GM21515 (cell line): ENCODE measurements at regions not wholly inside any gene's neighbourhood (a gene's known extent, or its start where the extent isn't known, plus 50 kb on each side); places are given as distances from the start of the nearest gene placed in this dataset.

Experiments used
- ATAC-seq: cut with Tn5 transposase; IDR thresholded peaks from one replicate; pipeline ENCODE4 v1.9.1; 2021; ENCODE audit not compliant: unreplicated experiment

DNA sequence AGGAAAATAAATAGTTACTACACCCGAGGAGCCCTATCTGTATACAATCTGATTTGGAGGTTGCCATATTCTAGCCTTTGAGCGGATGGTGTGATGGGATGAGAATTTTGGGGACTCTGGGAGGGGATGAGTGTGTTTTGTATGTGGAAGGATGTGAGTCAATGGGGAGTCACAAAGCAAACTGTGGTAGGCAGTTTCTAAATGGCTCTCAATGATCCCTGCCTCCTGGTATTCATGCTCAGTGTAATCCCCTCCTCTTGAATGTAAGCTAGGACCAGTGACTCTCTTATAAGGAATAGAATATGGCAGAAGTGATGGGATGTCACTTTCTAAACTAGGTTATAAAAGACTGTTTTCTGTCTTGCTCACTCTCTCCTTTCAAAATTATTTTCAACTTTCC, 205.7 kb upstream of the RIOK2 start:
- no peak for ATAC-seq

DNA sequence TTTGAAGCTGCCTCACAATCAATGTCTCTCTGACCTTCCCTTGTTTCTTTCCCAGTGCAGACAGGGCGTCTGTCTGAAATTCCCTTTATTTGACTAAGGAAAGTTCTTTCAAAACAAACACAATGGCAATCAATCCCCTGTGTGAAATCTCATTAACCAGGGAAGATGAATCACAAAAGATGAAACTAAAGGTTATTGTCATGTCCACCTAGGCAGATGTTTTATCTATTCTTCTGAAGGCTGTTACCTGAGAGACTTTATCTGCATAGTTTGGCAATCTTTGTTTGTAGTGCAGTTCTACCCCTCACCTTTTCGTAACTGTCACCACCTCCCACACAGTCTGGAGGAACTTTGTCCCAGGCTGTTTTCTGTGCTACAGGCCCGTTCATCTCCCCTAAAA, 217.5 kb upstream of the RIOK2 start:
- ATAC-seq = no peak

DNA sequence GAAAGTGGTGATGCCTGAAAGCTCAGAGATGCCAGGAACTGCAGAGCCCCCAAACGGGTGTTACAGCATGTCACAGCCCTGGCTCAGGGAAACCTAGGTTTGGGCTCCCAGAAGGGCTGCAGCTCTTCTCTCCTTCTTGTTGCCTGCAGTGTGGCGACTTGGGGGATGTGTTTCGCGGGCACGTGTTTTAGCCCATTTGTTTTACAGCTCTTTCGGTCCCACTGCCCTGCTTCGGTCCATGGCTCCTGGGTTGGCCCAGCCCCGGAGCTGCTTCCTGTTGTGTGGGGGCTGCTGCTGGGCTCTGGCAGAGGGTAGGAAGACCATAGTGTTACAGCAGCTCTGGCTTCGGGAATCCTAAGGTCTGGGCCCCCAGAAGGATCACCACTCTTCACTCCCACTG, 222.9 kb upstream of the RIOK2 start:
- ATAC-seq = no peak

DNA sequence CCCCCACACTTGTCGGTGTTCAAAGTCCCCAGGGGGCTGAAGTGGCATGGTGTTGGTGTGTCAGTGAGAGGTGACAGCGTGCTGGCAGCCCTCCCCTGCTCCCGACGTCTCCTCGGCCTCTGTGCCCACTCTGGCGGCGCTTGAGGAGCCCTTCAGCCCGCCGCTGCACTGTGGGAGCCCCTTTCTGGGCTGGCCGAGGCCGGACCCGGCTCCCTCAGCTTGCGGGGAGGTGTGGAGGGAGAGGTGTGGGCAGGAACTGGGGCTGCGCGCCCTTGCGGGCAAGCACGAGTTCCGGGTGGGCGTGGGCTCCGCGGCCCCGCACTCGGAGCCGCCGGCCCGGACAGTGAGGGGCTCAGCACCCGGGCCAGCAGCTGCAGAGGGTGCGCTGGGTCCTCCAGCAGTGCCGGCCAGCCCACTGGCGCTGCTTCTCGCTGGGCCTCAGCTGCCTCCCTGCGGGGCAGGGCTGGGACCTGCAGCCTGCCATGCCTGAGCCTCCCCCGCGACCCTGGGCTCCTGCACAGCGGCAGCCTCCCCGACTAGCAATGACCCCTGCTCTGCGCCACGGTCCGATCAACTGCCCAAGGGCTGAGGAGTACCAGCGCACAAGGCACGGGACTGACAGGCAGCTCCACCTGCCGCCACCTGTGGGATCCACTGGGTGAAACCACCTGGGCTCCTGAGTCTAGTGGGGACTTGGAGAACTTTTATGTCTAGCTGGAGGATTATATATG, 224.1 kb upstream of the RIOK2 start:
- no peak for ATAC-seq

DNA sequence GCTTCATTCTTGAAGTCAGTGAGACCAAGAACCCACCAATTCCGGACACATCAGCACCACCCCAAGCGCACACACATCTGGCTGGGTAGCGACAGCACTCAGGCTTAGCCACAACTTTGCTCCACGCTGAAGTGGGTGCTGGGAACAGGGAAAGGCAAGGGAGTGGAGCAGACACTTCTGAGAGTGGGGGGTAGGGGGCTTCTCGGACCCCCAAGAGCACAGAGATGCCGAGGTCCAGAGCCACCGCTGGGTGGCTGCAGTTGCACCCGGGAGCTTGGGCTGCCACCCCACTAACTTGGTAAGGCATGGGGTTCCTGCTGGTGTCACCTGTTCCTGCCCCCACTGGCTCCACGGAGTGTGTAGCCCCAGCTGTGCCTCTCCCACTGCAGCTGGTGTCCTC, 225.3 kb upstream of the RIOK2 start:
- ATAC-seq = no peak

DNA sequence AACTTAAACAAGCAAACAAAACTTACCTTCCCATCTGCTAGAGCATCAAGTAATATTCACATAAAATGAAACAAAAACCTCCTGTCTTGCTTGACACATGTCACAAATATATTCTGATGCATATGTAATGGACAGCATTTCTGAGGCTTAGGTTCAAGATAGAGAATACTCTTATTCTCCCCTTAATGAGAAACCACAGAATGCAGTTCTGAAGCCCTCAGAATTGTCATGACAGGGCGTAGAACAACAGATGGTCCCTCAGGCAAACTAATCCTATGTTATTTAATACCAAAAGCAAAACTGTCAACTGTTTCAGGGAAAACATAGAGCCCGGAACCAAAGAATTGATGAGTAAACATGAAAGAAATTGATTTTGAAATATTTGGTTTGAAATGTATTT, 229.9 kb upstream of the RIOK2 start:
- ATAC-seq = no peak

DNA sequence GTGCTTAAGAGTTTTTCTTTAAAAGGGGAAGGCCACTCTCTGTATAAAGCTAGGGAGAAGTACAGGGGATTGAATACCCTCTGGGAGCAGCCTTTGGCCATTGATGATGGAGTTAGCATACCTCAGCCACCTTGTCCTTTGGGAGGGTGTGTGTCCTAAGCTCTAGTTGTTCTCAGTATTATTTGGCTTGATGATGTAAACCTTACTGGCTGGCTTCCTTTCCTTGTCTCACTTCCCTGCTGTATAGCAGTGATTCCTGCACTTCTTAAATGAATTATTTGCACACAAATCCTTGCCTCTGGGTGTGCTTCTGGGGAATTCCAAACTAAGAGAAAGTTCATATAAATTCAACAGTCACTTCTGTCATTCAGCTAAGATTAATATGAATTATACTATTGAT, 234.9 kb upstream of the RIOK2 start:
- ATAC-seq = peak; percentile 17

DNA sequence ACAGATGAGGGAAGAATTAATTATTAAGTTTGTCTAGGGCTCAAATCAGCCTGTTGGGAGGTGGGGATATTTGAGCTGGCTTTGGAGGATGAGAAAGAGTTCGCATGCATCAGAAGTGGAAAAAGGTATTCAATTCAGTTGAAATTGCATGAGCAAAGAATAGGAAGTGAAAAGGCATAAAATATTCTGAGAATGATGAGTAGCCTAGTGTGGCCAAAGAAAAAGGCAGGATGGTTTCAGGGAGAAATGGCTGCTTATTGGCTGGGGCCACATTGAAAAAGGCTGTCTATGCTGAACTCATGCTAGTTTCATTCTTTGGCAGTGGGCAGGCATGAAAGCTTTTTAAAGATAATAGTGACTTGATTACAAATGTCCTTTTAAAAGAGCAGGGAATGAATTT, 235.4 kb upstream of the RIOK2 start:
- ATAC-seq = peak; percentile 65

DNA sequence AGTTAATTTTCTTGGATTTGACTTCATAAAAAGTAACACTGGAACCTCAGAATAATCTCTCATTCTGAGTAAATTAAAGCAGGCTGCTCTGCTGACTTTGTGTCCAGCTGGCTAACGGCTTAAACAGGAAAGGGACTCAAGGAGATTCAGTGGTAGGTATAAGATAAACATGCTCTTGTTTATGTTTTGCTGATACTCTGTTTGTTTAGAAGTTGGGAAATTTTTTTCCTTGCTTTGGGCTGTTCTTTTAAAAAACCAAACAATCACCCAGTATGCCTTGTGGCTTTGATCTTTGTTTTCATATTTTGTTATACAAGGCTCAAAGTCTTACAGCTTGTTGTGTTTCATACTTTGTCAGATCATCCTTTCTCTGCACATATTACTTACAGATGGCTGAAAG, 237.6 kb upstream of the RIOK2 start:
- no peak for ATAC-seq

DNA sequence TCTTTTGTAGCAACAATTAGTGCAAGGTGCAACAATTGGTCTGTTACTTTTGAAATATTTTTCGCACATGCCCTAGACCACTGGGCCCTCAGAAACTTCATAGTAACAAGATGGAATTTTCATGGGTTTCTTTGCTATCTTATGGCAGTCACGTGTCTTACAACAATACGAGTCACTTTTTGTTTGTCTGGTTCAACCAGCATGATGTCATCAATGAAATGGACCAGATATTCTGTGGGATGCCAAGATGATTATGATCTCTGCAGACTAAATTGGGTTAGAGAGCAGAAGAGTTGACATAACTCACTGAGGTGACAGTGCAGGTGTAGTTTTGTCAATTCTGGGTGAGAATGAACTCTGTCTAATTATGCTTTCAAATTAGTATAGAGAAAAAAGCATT, 239.6 kb upstream of the RIOK2 start:
- no peak for ATAC-seq

DNA sequence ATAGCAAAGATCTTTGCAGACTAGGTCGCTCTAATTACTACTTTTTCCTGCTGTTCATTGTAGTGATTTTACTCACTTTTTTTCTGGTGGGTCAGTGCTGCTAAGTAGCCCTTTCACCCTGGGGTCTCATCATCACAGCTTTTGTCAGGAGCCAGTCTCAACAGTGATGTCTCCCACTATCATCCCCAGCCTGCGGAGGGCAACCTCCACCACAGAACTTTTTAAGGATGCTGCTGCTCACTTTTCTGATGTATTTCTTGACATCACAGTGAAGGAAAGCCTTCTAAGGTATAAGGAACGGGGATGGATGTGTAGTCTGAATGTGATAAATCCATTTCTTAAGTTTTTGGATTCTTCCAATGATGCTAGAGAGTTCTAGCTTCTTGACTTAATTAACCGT, 242.5 kb upstream of the RIOK2 start:
- ATAC-seq = peak; percentile 51

DNA sequence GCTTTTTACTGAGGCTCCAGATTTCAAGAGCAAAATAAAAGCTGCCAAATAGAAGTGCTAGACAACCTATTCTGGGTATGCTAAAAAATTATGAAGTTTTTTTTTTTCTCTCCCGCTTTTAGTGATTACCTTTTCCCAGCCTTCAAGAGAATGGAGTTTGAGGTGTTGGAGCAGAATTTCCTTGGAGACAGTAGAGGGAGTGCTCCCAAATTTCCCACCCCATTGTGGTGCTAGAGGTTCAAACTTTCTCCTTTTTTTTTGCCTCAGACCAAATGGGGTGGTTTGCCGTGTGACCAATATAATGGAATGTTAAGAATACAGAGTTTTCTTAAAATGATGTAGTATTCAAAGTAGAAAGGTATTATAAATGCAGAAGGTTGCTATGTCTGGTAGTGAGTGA, 244.2 kb upstream of the RIOK2 start:
- no peak for ATAC-seq

DNA sequence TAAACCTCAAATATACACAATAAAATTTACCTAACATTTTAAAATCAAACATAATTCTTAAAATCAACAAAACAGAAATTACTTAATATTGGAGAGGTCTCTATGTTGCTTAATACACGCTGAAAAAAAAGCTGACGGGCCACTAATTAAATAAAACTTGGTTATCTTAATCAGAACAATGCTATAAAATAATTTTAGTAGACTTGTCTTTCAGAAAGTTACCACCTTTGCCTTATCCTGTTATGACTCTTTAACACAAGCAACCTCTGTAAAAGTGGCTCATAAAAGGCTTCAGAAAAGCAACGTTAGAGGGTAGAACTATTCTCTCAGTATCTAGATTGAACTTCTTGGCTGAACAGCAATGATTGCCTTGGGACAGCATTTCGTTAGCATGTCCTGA, 251.0 kb upstream of the RIOK2 start:
- no peak for ATAC-seq

DNA sequence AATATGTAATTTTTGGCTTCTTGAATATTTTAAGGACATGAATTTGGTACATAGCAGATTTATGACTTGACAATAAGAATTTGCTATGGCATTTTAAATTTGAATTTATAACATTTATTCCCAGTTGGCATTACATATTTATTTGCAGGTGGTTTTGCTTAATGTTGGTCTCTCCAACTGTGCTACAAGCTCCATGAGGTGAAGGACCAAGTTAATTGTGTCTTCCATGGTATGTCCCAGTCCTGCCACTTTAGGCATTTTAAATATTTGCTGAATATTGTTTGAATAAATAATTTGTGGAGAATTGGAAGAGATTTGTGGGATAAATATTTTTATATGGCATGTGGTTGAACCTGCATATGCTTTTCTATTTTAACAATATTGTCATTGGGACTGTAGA, 253.4 kb upstream of the RIOK2 start:
- no peak for ATAC-seq

DNA sequence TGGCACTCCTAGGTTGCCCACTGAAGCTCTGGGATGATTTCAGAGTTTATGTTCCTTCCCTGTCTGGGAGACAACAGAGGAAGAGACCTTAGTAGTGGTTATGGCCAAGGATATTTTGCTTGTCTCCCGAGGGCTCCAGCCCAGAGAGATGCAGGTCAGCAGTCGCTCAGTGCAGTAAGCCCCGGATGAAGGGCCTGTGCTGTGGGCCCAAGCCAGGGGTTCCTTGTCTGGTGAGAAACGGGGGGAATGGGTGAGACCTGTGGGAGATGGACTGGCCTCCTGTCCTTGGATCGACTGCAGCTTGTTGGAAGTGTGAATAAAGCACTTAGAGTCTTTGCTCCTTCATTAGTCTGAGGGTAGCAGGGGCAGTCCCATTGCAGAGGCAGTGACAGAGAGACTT, 260.7 kb upstream of the RIOK2 start:
- ATAC-seq = no peak

DNA sequence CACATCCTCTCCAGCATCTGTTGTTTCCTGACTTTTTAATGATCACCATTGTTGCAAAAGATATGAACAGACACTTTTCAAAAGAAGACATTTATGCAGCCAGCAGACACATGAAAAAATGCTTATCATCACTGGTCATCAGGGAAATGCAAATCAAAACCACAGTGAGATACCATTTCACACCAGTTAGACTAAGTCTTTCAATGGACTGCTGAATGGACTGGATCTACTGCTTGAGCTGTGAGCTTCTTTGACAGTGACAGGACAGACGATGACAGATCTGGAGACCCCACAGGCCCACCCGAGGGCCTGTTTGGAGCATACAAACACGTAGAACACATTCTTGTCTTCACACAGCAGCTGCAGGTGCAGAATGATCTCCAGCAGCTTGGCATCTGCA, 266.1 kb upstream of the RIOK2 start:
- ATAC-seq = no peak

DNA sequence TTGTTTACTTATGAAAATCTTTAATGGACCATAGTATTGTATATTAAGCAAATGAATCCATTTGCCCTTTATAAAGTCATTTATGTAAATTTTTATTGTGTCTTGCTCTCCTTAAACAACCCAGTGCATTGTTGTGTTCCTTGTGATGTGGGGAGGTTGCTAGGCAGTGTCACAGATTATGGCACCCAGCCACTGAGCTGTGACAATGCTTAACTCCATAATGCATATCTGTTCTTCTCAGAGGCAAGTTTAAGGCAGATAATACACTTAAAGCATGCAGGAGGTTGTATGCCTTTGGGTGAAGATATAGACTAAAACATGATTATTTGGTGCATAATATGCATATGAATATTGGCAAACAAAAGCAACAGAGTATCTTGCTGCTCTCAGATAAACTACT, 269.6 kb upstream of the RIOK2 start:
- ATAC-seq = no peak

DNA sequence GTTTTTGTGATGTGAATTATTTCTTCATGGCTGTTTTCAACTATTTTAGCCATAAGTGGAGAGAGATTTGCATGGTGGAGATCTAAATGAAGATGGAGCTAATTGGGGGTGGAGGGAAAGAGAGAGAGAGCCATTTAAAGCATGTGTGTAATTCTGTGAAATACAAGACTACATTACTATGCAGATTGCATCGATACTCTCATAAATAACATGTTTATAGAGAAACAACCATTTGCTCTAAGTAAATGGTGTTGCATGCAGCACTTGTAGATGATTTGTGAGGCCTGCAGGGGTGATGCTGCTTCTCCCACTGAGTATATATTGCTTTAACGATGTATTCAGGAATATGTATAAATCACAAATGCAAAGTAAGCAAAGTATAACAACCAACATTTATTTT, 270.2 kb upstream of the RIOK2 start:
- no peak for ATAC-seq

DNA sequence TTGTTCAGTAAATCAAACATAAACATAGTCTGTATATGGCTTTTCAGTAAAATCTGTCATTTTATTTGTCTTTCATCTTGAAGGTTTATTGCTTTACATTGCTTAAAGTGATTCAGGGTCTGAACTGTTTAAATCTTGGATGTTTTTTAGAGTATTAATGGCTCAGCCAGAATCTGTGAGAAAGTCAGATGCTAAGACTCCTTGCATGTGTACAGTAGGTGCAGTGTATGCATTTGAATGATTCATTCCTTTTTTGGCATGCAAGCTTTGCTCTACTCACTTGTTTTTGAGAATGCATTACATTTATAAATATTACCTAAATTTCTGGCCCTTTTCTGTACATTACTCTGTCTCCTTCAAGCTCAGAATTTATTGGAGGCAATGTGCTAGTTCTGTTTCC, 271.0 kb upstream of the RIOK2 start:
- ATAC-seq = no peak

DNA sequence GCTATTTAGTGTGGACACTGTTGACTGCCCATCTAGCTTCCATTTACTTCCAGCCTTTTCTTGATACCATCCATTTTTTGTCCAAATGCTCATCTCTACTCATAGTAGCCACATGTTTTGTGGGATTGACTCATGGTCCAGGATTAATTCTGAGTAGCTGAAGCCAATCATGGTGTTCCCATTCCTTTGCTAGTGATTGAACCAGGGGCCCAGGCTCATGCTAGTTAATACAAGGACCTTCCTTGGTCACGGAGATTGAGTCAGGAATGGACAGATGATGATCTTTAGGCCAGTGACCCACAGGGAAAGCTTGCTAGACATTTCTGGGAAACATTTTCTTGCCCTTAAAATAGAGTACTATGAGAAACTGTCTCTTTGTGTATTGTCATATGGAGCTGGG, 272.9 kb upstream of the RIOK2 start:
- ATAC-seq = no peak

DNA sequence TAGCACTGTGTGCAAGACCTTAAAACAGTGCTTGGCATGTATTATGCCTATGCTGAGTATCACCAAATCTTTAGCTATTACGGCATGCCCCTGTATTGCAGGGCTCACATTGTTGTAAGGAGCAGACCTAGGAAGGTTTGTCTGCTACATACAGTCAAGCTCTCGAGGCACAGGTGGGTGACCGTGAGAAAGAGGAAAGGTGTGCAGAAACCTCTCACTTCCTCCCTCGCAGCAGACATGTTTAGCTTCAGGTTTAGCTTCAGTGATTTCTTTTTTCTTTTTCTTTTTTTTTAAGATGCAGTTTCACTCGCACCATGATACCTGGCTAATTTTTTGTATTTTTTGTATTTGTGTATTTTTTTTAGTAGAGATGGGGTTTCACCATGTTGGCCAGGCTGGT, 275.8 kb upstream of the RIOK2 start:
- ATAC-seq = peak; percentile 94

DNA sequence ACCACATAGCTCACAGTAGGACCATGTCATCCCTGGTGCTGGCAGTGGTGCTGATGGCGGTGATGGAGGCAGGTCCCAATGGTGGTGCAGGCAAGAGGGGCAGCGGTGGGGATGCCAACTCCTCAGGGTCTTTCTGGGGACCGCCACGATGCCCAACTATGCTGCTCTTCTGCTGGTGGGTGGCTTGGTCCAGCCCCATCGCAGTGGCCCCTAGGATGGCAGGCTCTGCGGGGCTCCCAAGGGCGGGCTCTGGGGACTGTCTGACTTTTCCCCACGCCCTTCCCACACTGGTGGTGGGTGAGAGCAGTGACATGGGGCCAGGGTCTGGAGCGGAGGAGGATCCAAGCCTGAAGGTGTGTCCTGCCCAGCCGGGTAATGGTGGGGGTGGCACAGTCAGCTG, 288.9 kb upstream of the RIOK2 start:
- no peak for ATAC-seq

DNA sequence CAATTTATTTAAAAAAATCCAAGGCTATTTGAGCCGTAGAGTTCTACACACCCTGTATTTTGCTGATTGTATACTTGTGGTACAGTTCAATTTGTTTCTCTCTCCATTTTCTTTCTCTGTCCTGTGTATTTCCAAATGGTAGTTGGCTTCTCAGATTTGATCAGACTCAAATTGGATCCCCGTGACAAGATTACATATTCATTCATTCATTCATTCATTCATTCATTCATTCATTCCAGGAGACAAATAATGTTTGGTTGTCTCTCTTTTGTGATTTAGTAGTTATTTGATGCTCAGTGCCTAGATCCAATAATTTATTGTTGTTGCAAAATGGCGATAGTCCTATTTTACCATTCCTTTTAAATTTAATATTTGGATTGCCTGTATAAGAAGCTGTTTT, 292.8 kb upstream of the RIOK2 start:
- ATAC-seq = no peak
